ENCODE measurements at regions not wholly inside any gene's neighbourhood (a gene's known extent, or its start where the extent isn't known, plus 50 kb on each side); places are given as distances from the start of the nearest gene placed in this dataset.

GRCh38 chr2:172205292-172205691, 102.6 kb upstream of the DLX2 start:
- TF ChIP-seq EZH2 (IDR thresholded peaks at IDR 0.05; ENCODE audit: borderline replicate concordance, low read length), result no peak
- no peak for TF ChIP-seq CTCF (IDR thresholded peaks at IDR 0.05; ENCODE audit: low read length)

Data from OCI-LY1 (cell line).